Activated CD8-positive, alpha-beta memory T cell treated with anti-CD3 and anti-CD28 coated beads for 24 hours (primary cell): ENCODE measurements at regions not wholly inside any gene's neighbourhood (a gene's known extent, or its start where the extent isn't known, plus 50 kb on each side); places are given as distances from the start of the nearest gene placed in this dataset.

Experiments
- DNase-seq: peaks from one replicate; pipeline ENCODE4 v3.0.0-alpha.2; 2020

GRCh38 chr20:50303573-50304500, 113.2 kb downstream of the CEBPB start:
- DNase-seq: no peak

GRCh38 chr20:50304501-50304856, 113.8 kb downstream of the CEBPB start:
- DNase-seq: no peak

DNA sequence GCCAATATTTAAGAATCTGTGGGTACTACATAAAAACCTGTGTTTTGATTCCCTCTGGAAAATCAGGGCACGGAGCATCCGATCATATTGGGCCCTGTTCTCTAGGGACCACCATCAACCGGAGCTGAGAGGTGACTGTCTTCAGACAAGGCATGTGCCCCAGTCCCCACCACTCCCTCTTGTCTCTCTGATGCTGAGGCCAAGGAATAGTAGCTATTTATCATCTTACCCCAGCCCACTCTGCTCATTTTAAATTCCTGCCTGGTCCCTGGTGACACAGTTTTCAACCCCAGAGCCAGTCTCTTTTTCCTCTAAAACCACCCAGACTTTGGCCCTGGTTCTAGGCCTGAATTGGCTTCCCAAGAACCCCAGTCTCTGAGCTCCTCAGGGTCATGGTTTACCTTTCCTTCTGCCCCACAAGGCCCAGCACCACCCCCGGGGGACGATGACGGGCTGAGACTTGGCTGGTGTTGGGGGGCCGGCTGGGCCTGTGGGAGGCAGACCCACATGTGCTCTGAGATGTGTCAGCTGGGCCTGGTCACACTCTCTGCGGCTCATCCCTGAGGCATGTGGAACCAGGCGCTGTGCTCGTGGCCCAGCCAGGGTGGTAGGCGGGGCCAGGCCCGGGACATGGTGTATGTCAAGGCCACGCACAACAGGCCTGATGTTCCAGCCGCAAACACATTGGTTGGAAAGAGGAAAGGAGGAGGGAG, 114.4 kb downstream of the CEBPB start:
- no peak for DNase-seq

DNA sequence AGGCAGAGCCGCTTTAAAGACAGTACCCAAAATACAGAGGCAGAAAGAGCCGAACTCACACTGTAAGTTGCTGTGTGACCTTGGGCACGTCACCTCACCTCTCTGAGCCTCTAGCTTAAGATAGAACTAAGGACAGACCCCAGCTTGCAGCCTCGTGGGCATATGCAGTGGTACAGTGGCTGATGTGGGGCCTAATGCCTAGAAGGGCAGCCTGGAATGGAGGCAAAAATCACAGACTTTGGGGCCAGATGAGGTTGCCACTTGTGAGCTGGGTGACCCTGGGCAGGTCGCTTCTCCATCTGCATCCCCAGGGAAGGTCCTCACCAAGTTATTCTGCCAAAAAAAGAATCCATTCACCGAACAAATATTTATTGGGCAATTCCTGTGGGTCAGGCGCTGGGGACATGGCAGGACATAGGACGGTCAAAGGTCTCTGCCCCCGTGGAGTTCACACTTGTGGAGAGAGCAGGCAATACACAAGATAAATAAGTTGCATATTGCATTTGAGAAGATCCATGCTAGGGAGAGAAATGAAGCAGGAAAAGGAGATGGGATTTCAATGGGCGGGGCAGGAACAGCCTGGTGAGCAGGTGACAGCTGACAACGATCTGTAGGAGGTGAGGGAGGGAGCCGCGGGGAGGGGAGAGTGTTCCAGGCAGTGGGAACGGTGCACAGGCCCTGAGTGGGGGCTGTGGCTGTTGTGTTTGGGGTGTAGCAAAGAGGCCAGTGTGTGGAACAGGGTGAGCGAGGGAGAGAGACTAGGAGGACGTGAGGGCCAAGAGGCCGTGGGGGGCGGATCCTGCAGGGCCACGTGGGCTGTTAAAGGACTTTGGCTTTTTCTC, 115.2 kb downstream of the CEBPB start:
- no peak for DNase-seq

- DNase-seq: no peak
Measured at GRCh38 chr20:50306478-50307423, 116.1 kb downstream of the CEBPB start.

DNA sequence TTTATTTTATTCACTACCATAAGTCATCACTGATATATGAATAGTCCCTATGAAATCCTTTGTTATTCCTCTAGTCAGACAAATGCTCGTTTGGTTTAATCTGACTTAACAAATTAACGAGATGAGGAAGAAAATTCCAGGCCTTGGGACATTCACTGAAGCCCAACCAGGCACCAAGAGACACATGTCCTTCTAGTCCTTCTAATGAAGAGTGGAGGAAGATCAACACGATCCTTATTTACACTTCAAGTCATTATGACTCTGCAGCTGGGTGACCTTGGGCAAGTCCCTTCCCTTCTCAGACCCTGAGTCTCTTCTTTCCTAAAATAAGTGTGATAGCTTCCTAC, 117.5 kb downstream of the CEBPB start:
- DNase-seq: no peak

DNA sequence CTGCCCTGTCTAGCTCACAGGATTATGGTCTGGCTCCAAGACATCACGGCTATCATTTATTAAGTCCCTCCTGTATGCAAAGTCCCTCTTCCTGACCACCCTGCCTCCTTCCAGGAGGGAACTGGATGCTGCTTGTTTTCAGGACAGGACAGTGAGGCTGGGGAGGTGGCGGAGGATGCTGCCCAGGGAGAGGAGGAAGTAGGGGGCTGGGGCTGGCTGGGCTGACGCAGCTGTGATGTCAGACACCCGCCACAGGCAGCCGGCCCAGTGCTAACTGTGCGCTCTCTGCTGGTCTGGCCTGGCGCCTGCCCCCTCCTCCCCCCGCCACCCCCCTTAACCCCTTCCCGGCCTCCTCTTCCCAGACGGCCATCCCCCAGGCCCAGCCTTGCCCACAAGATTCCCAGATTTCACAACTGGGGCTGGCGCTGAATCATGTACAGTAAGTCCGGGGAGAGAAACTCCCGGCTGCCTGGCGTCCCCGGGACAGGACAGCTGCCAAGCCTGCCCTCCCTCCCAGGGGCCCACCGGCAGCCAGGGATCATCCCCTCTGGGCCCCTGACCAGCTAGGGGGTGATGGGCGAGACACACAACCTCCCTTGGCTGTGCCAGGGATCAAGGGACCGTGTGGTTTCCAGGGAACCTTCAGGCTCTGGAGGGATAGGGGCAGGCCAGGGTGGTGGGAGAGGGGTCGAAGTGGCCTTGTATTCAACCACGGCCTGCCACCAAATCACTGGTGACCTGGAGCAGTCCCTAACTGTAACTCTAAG, 118.1 kb downstream of the CEBPB start:
- DNase-seq: no peak

GRCh38 chr20:50309280-50309763, 118.7 kb downstream of the CEBPB start:
- DNase-seq: no peak

DNA sequence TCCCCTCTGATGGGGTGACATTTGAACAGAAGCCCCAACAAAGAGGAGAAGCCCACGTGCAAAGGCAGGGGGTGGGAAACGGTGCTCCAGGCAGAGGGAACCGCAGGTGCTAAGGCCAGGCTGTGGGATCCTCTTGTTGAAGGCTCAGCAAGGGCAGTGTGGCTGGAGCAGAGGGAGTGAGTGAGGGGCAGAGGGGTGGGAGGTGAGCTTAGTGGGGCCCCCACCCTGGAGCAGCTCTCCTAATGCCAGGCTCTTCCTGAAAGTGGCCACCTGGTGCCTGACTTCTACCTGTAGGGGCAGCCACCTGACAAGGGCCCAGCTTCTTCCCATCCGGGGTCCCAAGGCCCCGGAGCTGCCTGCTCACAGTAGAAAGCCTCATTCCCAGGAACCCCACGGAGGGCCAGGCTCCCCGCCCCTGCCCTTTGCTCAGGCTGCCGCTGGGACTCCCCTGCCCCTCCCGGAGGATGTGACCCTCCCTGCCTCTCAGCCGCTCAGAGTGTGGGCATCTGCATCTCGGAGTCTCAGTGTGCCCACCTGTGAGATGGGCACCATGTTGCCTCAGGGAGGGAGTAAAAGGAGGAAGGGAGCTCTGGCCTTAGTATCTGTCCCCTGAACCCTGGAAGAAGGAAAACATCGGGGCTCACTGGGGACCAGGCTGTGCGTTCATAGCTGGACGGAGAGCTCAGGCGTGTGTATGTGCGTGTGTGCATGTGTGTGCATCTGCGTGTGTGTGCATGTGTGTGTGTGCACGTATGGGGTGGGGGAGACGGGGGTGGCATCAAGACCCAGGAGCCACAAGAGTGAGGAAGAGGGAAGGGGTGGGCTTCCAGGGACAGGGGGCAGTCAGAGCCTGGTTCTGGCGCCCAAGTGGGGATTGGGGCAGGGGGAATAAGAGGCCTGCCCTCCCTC, 119.4 kb downstream of the CEBPB start:
- DNase-seq: no peak

DNA sequence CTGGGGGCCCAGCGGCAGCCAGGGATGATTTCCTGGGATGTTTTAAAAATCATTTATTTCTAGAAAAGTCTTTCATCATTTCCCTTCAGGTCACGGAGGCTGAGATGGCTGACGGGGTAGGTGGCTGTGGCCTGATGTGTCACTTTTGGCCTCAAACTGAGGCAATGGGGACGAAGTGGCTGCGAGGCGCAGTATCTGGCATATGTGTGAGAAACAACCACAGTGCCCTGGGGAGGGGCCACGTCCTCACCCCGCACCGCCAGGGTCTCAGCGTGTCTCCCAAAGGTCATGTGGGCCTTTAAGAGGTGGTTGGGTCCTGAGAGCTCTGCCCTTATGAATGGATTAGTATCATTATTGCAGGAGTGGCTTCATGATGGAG, 120.0 kb downstream of the CEBPB start:
- DNase-seq: no peak

DNA sequence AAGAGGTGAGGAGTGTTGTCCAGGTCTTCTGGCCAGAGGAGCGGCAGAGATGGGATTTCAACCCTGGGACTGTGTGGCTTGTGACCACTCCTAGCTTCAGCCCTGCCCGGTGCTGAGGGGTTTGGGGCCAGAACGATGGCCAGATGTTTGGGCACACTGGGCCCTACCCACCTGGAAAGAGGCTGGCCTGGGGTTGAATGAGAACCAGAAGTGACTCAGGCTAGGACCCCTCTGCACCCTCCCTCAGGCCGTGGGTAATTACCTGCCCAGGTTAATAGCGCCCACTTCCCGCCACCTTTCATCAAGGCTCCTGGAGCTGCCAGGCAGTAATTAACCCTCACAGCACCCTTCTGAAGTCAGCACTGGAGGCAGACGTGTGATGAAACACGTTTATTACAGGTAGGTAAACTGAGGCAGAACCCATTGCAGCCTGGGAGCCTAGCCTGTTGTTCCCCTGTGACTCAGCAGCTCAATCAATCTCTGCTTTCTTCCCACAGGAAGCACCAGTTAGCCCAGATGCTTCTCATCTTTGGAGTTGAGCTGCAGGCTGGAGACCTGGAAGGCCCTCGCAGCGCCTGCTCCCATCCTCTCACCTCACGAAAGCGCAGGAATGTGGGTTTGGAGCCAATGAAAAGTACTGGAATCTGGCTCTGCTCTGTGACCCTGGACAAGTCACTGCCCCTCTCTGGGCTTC, 120.8 kb downstream of the CEBPB start:
- DNase-seq: no peak

DNA sequence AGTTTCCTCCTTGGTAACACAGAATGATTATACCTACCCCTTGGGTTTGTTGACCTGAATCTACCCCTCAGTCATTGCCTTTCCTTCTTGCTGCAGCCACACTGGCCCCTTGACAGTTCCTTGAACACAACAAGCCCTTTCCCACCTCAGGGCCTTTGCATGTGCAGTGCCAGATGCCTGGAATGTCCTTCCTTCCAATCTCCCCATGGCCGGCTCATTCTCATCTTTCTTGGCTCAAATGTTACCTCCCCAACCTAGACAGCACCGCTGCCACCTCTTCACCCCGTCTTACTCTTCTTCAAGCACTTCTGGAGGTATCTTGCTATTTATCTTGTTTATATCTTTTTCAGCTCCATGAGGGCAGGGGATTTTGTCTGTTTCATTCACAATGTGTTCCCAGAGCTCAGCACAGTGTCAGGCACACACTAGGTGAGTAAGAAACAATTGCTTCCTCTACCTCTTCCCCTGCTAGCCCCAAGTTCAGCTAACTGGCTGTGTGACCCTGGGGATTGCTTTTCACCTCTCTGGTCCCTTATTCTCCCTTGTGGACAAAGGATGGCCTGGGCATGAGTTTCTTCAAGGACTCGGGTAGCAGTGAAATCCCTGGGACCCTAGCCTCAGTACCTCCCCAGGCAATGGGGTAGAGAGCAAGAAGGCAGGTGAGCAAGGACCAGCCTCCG, 121.5 kb downstream of the CEBPB start:
- no peak for DNase-seq

- no peak for DNase-seq
Measured at GRCh38 chr20:50312682-50313521, 122.3 kb downstream of the CEBPB start.

DNA sequence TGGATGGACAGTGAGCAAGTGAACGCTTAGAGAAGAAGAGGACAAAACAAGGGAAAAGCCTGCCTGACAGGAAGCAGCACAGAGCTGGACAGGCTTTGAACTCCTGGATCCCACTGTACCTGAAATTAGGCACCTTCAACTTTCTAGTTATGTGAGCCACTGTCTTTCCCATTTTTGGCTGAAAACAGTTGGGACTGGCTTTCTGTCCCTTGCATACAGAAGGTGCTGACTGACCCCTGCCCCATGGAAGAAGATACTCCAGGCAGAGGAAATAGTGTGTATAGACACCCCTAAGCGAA, 122.8 kb downstream of the CEBPB start:
- DNase-seq: no peak

GRCh38 chr20:50313827-50314677, 123.4 kb downstream of the CEBPB start:
- no peak for DNase-seq

DNA sequence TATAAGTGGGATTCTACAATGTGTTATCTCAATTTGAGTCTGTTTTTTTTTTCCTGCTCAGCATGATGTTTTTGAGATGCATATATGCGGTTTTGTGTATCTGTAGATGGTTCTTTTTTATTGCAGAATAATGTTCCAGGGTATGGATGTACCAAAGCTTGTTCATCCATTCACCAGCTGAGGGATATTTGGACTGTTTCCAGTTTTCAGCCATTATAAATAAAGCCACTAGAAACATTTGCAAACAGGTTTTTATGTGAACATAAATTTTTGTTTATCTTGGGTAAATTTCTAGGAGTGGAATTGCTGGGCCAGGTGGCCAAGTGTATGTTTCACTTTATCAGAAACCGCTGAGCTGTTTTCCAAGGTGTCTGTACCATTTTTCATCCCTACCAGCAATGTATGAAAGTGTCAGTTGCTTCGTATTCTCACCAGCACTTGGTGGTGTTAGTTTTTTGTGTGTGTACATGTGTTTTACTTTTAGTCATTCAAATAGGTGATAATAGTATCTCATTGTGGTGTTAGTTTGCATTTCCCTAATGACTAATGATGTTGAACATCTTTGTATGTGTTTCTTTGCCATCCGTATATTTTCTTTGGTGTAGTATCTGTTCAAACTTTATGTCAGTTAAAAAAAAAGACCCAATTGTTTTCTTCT, 124.2 kb downstream of the CEBPB start:
- no peak for DNase-seq
